NCI-H1092 (cell line): ENCODE measurements at regions not wholly inside any gene's neighbourhood (a gene's known extent, or its start where the extent isn't known, plus 50 kb on each side); places are given as distances from the start of the nearest gene placed in this dataset.
"Not testable (repeated sequence)": the region's sequence is repeated elsewhere in the genome, so short reads cannot be mapped to it uniquely, and the experiment has no call there.

Experiments
- DNase-seq: peaks from one replicate; lab custom pipeline; 2025; lab: John Stamatoyannopoulos, UW

GRCh38 chr10:11667756-11668155 is 56.3 kb upstream of the USP6NL start:
- DNase-seq: no peak

- DNase-seq: no peak
Measured at GRCh38 chr10:11663763-11664555, 52.5 kb upstream of the USP6NL start.

- DNase-seq: not testable (repeated sequence)
Measured at GRCh38 chr10:11663126-11663515, 51.7 kb upstream of the USP6NL start.

GRCh38 chr10:11661441-11661840 is 50.0 kb upstream of the USP6NL start:
- DNase-seq: no peak
